OCI-LY1 (cell line): ENCODE measurements at regions not wholly inside any gene's neighbourhood (a gene's known extent, or its start where the extent isn't known, plus 50 kb on each side); places are given as distances from the start of the nearest gene placed in this dataset.

Experiments
- EZH2 ChIP-seq: fragments of 200-600 bp; sonication (generic), shearing (Covaris generic); IDR thresholded peaks from 2 replicates; pipeline ENCODE4 v1.8.0; 2017; ENCODE audit warnings: borderline replicate concordance, mixed run types, mild to moderate bottlenecking, antibody characterized with exemption, low read length, moderate library complexity, mixed read lengths
- TF ChIP-seq, protein P1 (sequence below): fragments of 200-600 bp; sonication (generic), shearing (Covaris generic); IDR thresholded peaks from 2 replicates; pipeline ENCODE4 v1.5.1; 2017; ENCODE audit warnings: mild to moderate bottlenecking, antibody characterized with exemption, low read length, moderate library complexity, mixed read lengths

GRCh38 chr12:89884952-89885351 lies 176.3 kb upstream of the ATP2B1 start:
- TF ChIP-seq, protein P1, sequence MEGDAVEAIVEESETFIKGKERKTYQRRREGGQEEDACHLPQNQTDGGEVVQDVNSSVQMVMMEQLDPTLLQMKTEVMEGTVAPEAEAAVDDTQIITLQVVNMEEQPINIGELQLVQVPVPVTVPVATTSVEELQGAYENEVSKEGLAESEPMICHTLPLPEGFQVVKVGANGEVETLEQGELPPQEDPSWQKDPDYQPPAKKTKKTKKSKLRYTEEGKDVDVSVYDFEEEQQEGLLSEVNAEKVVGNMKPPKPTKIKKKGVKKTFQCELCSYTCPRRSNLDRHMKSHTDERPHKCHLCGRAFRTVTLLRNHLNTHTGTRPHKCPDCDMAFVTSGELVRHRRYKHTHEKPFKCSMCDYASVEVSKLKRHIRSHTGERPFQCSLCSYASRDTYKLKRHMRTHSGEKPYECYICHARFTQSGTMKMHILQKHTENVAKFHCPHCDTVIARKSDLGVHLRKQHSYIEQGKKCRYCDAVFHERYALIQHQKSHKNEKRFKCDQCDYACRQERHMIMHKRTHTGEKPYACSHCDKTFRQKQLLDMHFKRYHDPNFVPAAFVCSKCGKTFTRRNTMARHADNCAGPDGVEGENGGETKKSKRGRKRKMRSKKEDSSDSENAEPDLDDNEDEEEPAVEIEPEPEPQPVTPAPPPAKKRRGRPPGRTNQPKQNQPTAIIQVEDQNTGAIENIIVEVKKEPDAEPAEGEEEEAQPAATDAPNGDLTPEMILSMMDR: no peak
- no peak for TF ChIP-seq EZH2
